Brain microvascular endothelial cell (primary cell): ENCODE measurements at regions not wholly inside any gene's neighbourhood (a gene's known extent, or its start where the extent isn't known, plus 50 kb on each side); places are given as distances from the start of the nearest gene placed in this dataset.
"Not testable (repeated sequence)": the region's sequence is repeated elsewhere in the genome, so short reads cannot be mapped to it uniquely, and the experiment has no call there.

Experiments
- DNase-seq: peaks from one replicate; pipeline ENCODE4 v3.0.0-alpha.2; 2020
- H3K27ac ChIP-seq: fragments of 250-450 bp; sonication (Bioruptor Pico); 2 replicates; pipeline ENCODE4 v1.5.1; 2020; ENCODE audit warnings: mild to moderate bottlenecking, moderate library complexity
- H3K27me3 ChIP-seq: fragments of 250-450 bp; sonication (Bioruptor Pico); replicated peaks from 2 replicates; pipeline ENCODE4 v1.5.1; 2020; ENCODE audit warnings: mild to moderate bottlenecking
- H3K36me3 ChIP-seq: fragments of 250-450 bp; sonication (Bioruptor Pico); replicated peaks from 2 replicates; pipeline ENCODE4 v1.5.1; 2020; ENCODE audit warnings: mild to moderate bottlenecking
- H3K4me3 ChIP-seq: 2 replicates; pipeline ENCODE4 v1.5.1; 2011; ENCODE audit warnings: low read depth, mild to moderate bottlenecking, control low read depth, low read length, moderate library complexity
- in situ Hi-C: cut with HindIII; loops from 2 replicates; pipeline ENCODE4 v1.10.0; 2017; ENCODE audit warnings: low sequenced_read_pairs, low pct_ligation_motif_present
- TF ChIP-seq, protein P1 (sequence below): IDR thresholded peaks from 2 replicates; pipeline ENCODE4 v1.5.1; 2011; ENCODE audit warnings: low read depth, mild to moderate bottlenecking, moderate library complexity, low read length, control low read depth, inconsistent platforms; ENCODE audit errors: missing control alignments

DNA sequence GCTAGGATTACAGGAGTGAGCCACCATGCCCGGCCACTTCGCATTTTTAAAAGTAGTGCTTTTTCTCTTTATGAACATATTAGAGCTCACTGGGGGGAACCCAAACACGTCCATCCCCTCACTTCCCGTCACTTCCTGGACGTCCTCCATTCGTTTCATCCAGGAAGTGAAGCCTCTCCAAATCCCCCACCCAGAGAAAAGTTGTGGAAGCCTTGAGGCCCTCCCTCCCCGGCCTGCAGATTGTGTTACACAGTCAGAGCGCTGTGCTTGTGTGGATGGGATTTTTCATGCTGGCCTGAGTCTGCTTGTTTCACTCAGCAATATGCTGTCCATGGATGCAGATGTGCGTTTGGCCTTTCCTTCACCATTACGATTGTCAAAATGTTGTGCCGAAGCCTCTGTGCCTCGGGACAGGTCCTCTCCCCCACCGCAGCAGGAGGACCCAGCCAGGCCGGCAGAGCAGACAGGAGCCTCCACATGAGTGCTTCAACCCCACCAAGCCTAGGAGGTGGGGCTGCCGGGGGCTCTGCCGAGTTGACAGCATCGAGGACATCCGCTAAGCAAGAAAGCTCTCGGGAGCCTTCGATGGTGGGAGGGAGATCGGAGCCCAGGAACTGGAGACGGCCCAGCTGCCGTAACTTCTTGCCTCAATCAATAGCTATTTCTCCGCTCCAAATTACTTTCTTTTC is 121.6 kb upstream of the PPP1R26 start:
- no peak for DNase-seq
- TF ChIP-seq, protein P1, sequence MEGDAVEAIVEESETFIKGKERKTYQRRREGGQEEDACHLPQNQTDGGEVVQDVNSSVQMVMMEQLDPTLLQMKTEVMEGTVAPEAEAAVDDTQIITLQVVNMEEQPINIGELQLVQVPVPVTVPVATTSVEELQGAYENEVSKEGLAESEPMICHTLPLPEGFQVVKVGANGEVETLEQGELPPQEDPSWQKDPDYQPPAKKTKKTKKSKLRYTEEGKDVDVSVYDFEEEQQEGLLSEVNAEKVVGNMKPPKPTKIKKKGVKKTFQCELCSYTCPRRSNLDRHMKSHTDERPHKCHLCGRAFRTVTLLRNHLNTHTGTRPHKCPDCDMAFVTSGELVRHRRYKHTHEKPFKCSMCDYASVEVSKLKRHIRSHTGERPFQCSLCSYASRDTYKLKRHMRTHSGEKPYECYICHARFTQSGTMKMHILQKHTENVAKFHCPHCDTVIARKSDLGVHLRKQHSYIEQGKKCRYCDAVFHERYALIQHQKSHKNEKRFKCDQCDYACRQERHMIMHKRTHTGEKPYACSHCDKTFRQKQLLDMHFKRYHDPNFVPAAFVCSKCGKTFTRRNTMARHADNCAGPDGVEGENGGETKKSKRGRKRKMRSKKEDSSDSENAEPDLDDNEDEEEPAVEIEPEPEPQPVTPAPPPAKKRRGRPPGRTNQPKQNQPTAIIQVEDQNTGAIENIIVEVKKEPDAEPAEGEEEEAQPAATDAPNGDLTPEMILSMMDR = no peak
- in situ Hi-C loops = no loop called here

DNA sequence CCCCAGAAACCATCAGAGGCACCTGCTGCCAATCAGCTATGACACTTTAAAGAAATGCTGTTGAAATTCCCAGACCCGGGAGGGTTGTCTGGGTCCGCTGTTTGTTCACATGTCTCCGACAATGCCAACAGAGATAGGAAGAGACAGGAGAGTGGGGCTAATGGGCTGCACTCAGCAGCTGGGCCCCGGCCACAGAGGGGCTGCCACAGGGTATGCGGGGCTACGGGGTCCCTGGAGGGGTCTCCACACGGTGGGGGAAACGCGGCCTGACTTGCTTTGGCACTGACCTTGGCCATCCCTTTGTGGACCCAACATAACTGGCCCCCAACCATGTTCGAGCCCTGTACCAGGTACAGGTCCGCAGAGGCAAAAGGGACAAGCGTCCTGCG is 121.0 kb upstream of the PPP1R26 start:
- in situ Hi-C loops = no loop called here
- Histone ChIP-seq H3K4me3 (no peak overlapping the region), H3K27me3 (no peaks in the 10 kb centered on the region), H3K36me3 (no peaks in the 10 kb centered on the region), H3K27ac (no peak overlapping the region)
- no peak for DNase-seq
- TF ChIP-seq, protein P1 = no peak

More for the DNA sequence above, 121.6 kb upstream of the PPP1R26 start:
- no peaks in the 10 kb centered on the region for H3K36me3 ChIP-seq
- no peaks in the 10 kb centered on the region for H3K27me3 ChIP-seq
- no peak overlapping the region for H3K27ac ChIP-seq
- no peak overlapping the region for H3K4me3 ChIP-seq

- H3K27me3 ChIP-seq = no peaks in the 10 kb centered on the region
- H3K4me3 ChIP-seq = no peak overlapping the region
- in situ Hi-C loops = no loop called here
- H3K36me3 ChIP-seq = no peaks in the 10 kb centered on the region
- DNase-seq = no peak
- TF ChIP-seq, protein P1 = no peak
- no peak overlapping the region for H3K27ac ChIP-seq
Observed at GRCh38 chr9:135359764-135360163, 119.8 kb upstream of the PPP1R26 start.

GRCh38 chr9:135360617-135361016 is 119.0 kb upstream of the PPP1R26 start:
- Histone ChIP-seq H3K27me3 (no peaks in the 10 kb centered on the region), H3K27ac (no peak overlapping the region), H3K36me3 (no peaks in the 10 kb centered on the region), H3K4me3 (no peak overlapping the region)
- in situ Hi-C loops = no loop called here
- no peak for DNase-seq
- TF ChIP-seq, protein P1 = no peak

DNA sequence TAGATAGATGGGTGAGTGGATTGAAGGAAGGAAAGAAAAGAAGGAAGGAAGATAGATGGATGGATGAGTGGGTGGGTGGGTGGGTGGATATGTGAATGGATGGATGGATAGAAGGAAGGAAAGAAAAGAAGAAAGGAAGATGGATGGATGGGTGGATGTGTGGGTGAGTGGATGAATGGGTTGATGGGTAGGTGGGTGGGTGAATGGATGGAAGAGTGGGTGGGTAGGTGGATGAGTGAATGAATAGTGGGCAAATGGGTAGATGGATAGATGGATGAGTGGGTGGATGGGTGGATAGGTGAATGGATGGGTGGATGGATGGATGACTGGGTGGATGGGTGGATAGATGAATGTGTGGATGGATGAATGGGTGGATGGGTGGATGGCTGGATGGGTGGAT is 117.9 kb upstream of the PPP1R26 start:
- DNase-seq, H3K27ac ChIP-seq: not testable (repeated sequence)

GRCh38 chr9:135363596-135363995 is 116.0 kb upstream of the PPP1R26 start:
- Histone ChIP-seq H3K27me3 (no peaks in the 10 kb centered on the region), H3K4me3 (no peak overlapping the region), H3K36me3 (no peaks in the 10 kb centered on the region), H3K27ac (no peak overlapping the region)
- no peak for DNase-seq
- TF ChIP-seq, protein P1 = no peak
- in situ Hi-C loops = no loop called here

More for the DNA sequence above, 117.9 kb upstream of the PPP1R26 start:
- H3K27me3 ChIP-seq, H3K36me3 ChIP-seq, in situ Hi-C loops, H3K4me3 ChIP-seq: not testable (repeated sequence)
